Endothelial cell of umbilical vein (primary cell): ENCODE measurements at regions not wholly inside any gene's neighbourhood (a gene's known extent, or its start where the extent isn't known, plus 50 kb on each side); places are given as distances from the start of the nearest gene placed in this dataset.

Source experiments
- BruUV-seq: library from RNA; stranded (reverse); fragments of 400-500 nt; replicated peaks from 2 replicates; lab custom pipeline; 2021; lab: Mats Ljungman, UMichigan
- CTCF ChIA-PET: fragments of 300-600, 350-600 bp; sonication (Branson Sonifier 250); formaldehyde crosslinking; loops from one replicate; lab custom pipeline; 2021; ENCODE audit warnings: antibody characterized with exemption, inconsistent platforms; lab: Charles Lee
- POLR2A ChIA-PET: fragments of 300-600, 350-600 bp; sonication (Branson Sonifier 250); formaldehyde crosslinking; loops from one replicate; lab custom pipeline; 2021; ENCODE audit warnings: antibody characterized with exemption, inconsistent platforms; lab: Charles Lee
- DNase-seq: peaks from one replicate; pipeline ENCODE4 v3.0.0-alpha.2; 2011; ENCODE audit warnings: low read depth, low spot score
- FAIRE-seq: peaks from 2 replicates; lab custom pipeline; 2011; peaks lifted over from hg19 to GRCh38; lab: Jason Lieb, UNC
- H2AFZ ChIP-seq: 2 replicates; pipeline ENCODE4 v1.6.0; 2012; ENCODE audit warnings: low read depth, low read length, control low read depth, inconsistent platforms
- H3K27ac ChIP-seq: 2 replicates; pipeline ENCODE4 v1.5.1; 2011; ENCODE audit warnings: low read depth, mild to moderate bottlenecking, control low read depth, low read length, moderate library complexity; ENCODE audit not compliant: insufficient read depth
- H3K27me3 ChIP-seq, 2 experiments: 2 replicates each; pipeline versions ENCODE4 v1.6.0 to v1.6.1; 2011; ENCODE audit warnings: low read length in 2 of 2, mixed read lengths in 1 of 2; ENCODE audit not compliant: control insufficient read depth in 2 of 2, insufficient read depth in 2 of 2
- H3K36me3 ChIP-seq, 2 experiments: 2 replicates in 1 of 2; 3 replicates in 1 of 2; pipeline ENCODE4 v1.5.1; 2011; ENCODE audit warnings: low read length in 2 of 2, mild to moderate bottlenecking in 1 of 2, moderate library complexity in 1 of 2; ENCODE audit not compliant: control insufficient read depth in 2 of 2, insufficient read depth in 2 of 2; ENCODE audit errors: extremely low read depth in 1 of 2
- H3K4me1 ChIP-seq: 3 replicates; pipeline ENCODE4 v1.5.1; 2011; ENCODE audit warnings: mild to moderate bottlenecking, low read length; ENCODE audit not compliant: control insufficient read depth, insufficient read depth; ENCODE audit errors: extremely low read depth
- H3K4me2 ChIP-seq: 2 replicates; pipeline ENCODE4 v1.6.1; 2011; ENCODE audit warnings: low read length, control low read depth, mixed read lengths; ENCODE audit not compliant: insufficient read depth
- H3K4me3 ChIP-seq, 3 experiments: fragments of 200-600 bp in 1 of 3; sonication (generic), shearing (Covaris generic) in 1 of 3; replicated peaks in 1 of 3; 2 replicates each; pipeline ENCODE4 v1.5.1; 2011 to 2016; ENCODE audit warnings: control low read depth in 3 of 3, low read length in 3 of 3, mild to moderate bottlenecking in 2 of 3, inconsistent platforms in 1 of 3, low read depth in 1 of 3, moderate library complexity in 1 of 3; ENCODE audit not compliant: insufficient read depth in 1 of 3
- H3K79me2 ChIP-seq: 2 replicates; pipeline ENCODE4 v1.6.0; 2012; ENCODE audit warnings: low read length, inconsistent platforms; ENCODE audit not compliant: control insufficient read depth, insufficient read depth
- H3K9ac ChIP-seq: replicated peaks from 2 replicates; pipeline ENCODE3; 2011; ENCODE audit warnings: low read length, control low read depth; ENCODE audit not compliant: insufficient read depth; ENCODE audit errors: extremely low read depth
- H3K9me1 ChIP-seq: replicated peaks from 3 replicates; pipeline ENCODE4 v1.6.0; 2011; ENCODE audit warnings: mild to moderate bottlenecking, low read length; ENCODE audit not compliant: control insufficient read depth, insufficient read depth; ENCODE audit errors: extremely low read depth
- H3K9me3 ChIP-seq: replicated peaks from 2 replicates; pipeline ENCODE4 v1.5.1; 2012; ENCODE audit warnings: low read length, inconsistent platforms; ENCODE audit not compliant: control insufficient read depth, insufficient read depth
- H4K20me1 ChIP-seq: replicated peaks from 2 replicates; pipeline ENCODE3; 2011; ENCODE audit warnings: mild to moderate bottlenecking, low read length; ENCODE audit not compliant: control insufficient read depth, insufficient read depth; ENCODE audit errors: extremely low read depth
- EZH2 ChIP-seq: IDR thresholded peaks from 2 replicates; pipeline ENCODE4 v1.6.1; 2012; ENCODE audit warnings: borderline replicate concordance, low read depth, mild to moderate bottlenecking, moderate library complexity, low read length, inconsistent platforms; ENCODE audit not compliant: severe bottlenecking
- FOS ChIP-seq: IDR thresholded peaks from 2 replicates; pipeline ENCODE4 v1.6.1; 2011; ENCODE audit warnings: mild to moderate bottlenecking, low read length, moderate library complexity, borderline replicate concordance; ENCODE audit not compliant: insufficient read depth
- GATA2 ChIP-seq: IDR thresholded peaks from 2 replicates; pipeline ENCODE4 v1.7.0; 2011; ENCODE audit warnings: low read depth, mild to moderate bottlenecking, moderate library complexity, mixed read lengths, low read length; ENCODE audit not compliant: insufficient read length, insufficient read depth
- JUN ChIP-seq: IDR thresholded peaks from 2 replicates; pipeline ENCODE4 v1.6.1; 2011; ENCODE audit warnings: borderline replicate concordance, low read depth; ENCODE audit not compliant: insufficient read length, insufficient read depth
- MYC ChIP-seq: IDR thresholded peaks from one replicate; pipeline ENCODE4 v1.6.1; 2011; ENCODE audit warnings: mild to moderate bottlenecking, low read depth, low read length
- POLR2A ChIP-seq: IDR thresholded peaks from 2 replicates; pipeline ENCODE4 v1.6.1; 2012; ENCODE audit warnings: low read depth, mild to moderate bottlenecking, control low read depth, low read length
- POLR2AphosphoS5 ChIP-seq: IDR thresholded peaks from 2 replicates; pipeline ENCODE4 v1.6.1; 2012; ENCODE audit warnings: low read depth, mild to moderate bottlenecking, control low read depth, low read length, moderate library complexity; ENCODE audit not compliant: insufficient read depth
- dilution Hi-C: fragments of 300-500 bp; cut with MboI; formaldehyde crosslinking; loops from one replicate; pipeline ENCODE4 v1.15.0; 2019; ENCODE audit warnings: low sequenced_read_pairs; ENCODE audit not compliant: extremely low pct_ligation_motif_present
- intact Hi-C: fragments of 100-400 bp; cut with micrococcal nuclease; formaldehyde crosslinking; loops from one replicate; pipeline ENCODE4 v1.10.0; 2022
- TF ChIP-seq, protein P1 (sequence below): IDR thresholded peaks from 2 replicates; pipeline ENCODE4 v1.6.1; 2011; ENCODE audit not compliant: insufficient read depth, insufficient read length
- TF ChIP-seq, protein P2 (sequence below), 2 donors: IDR thresholded peaks; 1 replicate in 1 of 2; 2 replicates in 1 of 2; pipeline ENCODE4 v1.5.1; 2011; ENCODE audit warnings: low read length in 2 of 2, mild to moderate bottlenecking in 2 of 2, moderate library complexity in 2 of 2, control low read depth in 1 of 2, inconsistent platforms in 1 of 2, low read depth in 1 of 2; ENCODE audit not compliant: insufficient read depth in 1 of 2; ENCODE audit errors: extremely low read depth in 1 of 2

DNA sequence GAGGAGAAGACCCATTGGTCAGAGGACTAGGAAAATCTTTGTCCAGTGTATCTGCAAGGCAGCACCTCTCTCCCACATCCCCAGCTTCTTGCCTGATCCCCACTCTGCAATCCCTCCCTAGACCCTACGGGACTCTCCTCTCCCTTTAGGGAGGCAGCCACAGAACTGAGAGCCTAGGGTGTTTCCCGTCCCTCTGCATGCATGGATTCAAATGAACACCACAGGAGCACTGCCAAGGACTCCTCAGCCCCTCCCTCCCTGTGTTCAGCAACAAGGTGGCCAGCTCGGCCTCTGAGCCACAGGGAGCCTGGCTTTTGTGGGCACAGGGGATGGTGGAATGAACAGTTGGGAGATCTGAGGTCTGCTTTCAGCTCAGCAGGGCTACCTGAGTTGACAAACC is 117.1 kb downstream of the TXNL1 start:
- POLR2A ChIA-PET = no interaction called here
- no peaks in the 10 kb centered on the region for H3K79me2 ChIP-seq
- intact Hi-C loops (no loop called here), dilution Hi-C loops (no loop called here)
- TF ChIP-seq EZH2 = no peak
- TF ChIP-seq MYC = no peak
- TF ChIP-seq POLR2A = no peak
- TF ChIP-seq, protein P1, sequence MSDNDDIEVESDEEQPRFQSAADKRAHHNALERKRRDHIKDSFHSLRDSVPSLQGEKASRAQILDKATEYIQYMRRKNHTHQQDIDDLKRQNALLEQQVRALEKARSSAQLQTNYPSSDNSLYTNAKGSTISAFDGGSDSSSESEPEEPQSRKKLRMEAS = no peak
- TF ChIP-seq, protein P2, sequence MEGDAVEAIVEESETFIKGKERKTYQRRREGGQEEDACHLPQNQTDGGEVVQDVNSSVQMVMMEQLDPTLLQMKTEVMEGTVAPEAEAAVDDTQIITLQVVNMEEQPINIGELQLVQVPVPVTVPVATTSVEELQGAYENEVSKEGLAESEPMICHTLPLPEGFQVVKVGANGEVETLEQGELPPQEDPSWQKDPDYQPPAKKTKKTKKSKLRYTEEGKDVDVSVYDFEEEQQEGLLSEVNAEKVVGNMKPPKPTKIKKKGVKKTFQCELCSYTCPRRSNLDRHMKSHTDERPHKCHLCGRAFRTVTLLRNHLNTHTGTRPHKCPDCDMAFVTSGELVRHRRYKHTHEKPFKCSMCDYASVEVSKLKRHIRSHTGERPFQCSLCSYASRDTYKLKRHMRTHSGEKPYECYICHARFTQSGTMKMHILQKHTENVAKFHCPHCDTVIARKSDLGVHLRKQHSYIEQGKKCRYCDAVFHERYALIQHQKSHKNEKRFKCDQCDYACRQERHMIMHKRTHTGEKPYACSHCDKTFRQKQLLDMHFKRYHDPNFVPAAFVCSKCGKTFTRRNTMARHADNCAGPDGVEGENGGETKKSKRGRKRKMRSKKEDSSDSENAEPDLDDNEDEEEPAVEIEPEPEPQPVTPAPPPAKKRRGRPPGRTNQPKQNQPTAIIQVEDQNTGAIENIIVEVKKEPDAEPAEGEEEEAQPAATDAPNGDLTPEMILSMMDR (IDR thresholded peaks at IDR 0.05; ENCODE audit: extremely low read depth in 1 of 2, insufficient read depth in 1 of 2, low read depth in 1 of 2, low read length in 2 of 2) = no peak
- TF ChIP-seq JUN = no peak
- TF ChIP-seq POLR2AphosphoS5 = no peak
- no peak for TF ChIP-seq FOS
- TF ChIP-seq GATA2 = no peak
- H3K27ac ChIP-seq = no peak overlapping the region
- BruUV-seq = no TSS peak
- H2AFZ ChIP-seq = no peak overlapping the region
- H4K20me1 ChIP-seq = no peaks in the 10 kb centered on the region
- H3K4me2 ChIP-seq = no peak overlapping the region
- DNase-seq (no peak), FAIRE-seq (no peak)
- CTCF ChIA-PET = no interaction called here
- H3K9me1 ChIP-seq = no peaks in the 10 kb centered on the region
- H3K9ac ChIP-seq = no peak overlapping the region
- H3K4me3 ChIP-seq = no peak overlapping the region
- no peaks in the 10 kb centered on the region for H3K9me3 ChIP-seq
- H3K4me1 ChIP-seq = no peaks in the 10 kb centered on the region
- peaks cover 0 to 3% of the 10 kb centered on the region in 2 experiments for H3K27me3 ChIP-seq
- no peaks in the 10 kb centered on the region for H3K36me3 ChIP-seq
